Trophoblast cell (in vitro differentiated cells and primary cell): ENCODE measurements at regions not wholly inside any gene's neighbourhood (a gene's known extent, or its start where the extent isn't known, plus 50 kb on each side); places are given as distances from the start of the nearest gene placed in this dataset.

ENCODE experiments used
- DNase-seq, 2 donors: peaks; one replicate each; pipeline ENCODE4 v3.0.0-alpha.2; 2016
- H2AFZ ChIP-seq: 2 replicates; pipeline ENCODE4 v1.6.1; 2013; ENCODE audit warnings: low read length, moderate library complexity, mild to moderate bottlenecking; ENCODE audit not compliant: insufficient read depth, poor library complexity
- H2AK5ac ChIP-seq: 2 replicates; pipeline ENCODE4 v1.6.1; 2013; ENCODE audit warnings: mild to moderate bottlenecking, low read length
- H2BK120ac ChIP-seq: 2 replicates; pipeline ENCODE4 v1.6.1; 2013; ENCODE audit warnings: low read length, mild to moderate bottlenecking, moderate library complexity; ENCODE audit not compliant: insufficient read depth, poor library complexity
- H2BK12ac ChIP-seq: 2 replicates; pipeline ENCODE4 v1.6.1; 2013; ENCODE audit warnings: mild to moderate bottlenecking, low read length, moderate library complexity
- H2BK5ac ChIP-seq: 2 replicates; pipeline ENCODE4 v1.6.1; 2013; ENCODE audit warnings: low read length, low read depth, moderate library complexity, mild to moderate bottlenecking; ENCODE audit not compliant: poor library complexity
- H3K14ac ChIP-seq: 2 replicates; pipeline ENCODE4 v1.6.1; 2013; ENCODE audit warnings: mild to moderate bottlenecking, low read length
- H3K18ac ChIP-seq: 2 replicates; pipeline ENCODE4 v1.6.1; 2013; ENCODE audit warnings: mild to moderate bottlenecking, low read length
- H3K23ac ChIP-seq: 2 replicates; pipeline ENCODE4 v1.6.1; 2013; ENCODE audit warnings: low read length
- H3K27ac ChIP-seq: 2 replicates; pipeline ENCODE4 v1.5.1; 2013; ENCODE audit warnings: low read depth, mild to moderate bottlenecking, inconsistent platforms, low read length, moderate library complexity
- H3K27me3 ChIP-seq: 2 replicates; pipeline ENCODE4 v1.6.1; 2013; ENCODE audit warnings: inconsistent platforms, mild to moderate bottlenecking, low read length, moderate library complexity; ENCODE audit not compliant: insufficient read depth
- H3K36me3 ChIP-seq, 2 experiments: 1 replicate in 1 of 2; 2 replicates in 1 of 2; pipeline ENCODE4 v1.6.1; 2013; ENCODE audit warnings: low read length in 2 of 2, mild to moderate bottlenecking in 2 of 2, moderate library complexity in 1 of 2; ENCODE audit not compliant: insufficient read depth in 2 of 2, control insufficient read depth in 1 of 2
- H3K4ac ChIP-seq: 2 replicates; pipeline ENCODE4 v1.6.1; 2013; ENCODE audit warnings: low read depth, mild to moderate bottlenecking, low read length, moderate library complexity
- H3K4me1 ChIP-seq, 2 experiments: 1 replicate in 1 of 2; 2 replicates in 1 of 2; pipeline ENCODE4 v1.6.1; 2013; ENCODE audit warnings: low read length in 2 of 2, mild to moderate bottlenecking in 2 of 2, moderate library complexity in 1 of 2; ENCODE audit not compliant: insufficient read depth in 2 of 2, control insufficient read depth in 1 of 2
- H3K4me2 ChIP-seq: 2 replicates; pipeline ENCODE4 v1.6.1; 2013; ENCODE audit warnings: inconsistent platforms, mild to moderate bottlenecking, low read length, moderate library complexity
- H3K4me3 ChIP-seq: 2 replicates; pipeline ENCODE4 v1.5.1; 2013; ENCODE audit warnings: mild to moderate bottlenecking, low read depth, low read length, inconsistent platforms
- H3K79me1 ChIP-seq: one replicate; pipeline ENCODE4 v1.6.1; 2013; ENCODE audit warnings: low read length
- H3K79me2 ChIP-seq: 2 replicates; pipeline ENCODE4 v1.6.1; 2013; ENCODE audit warnings: low read length, mild to moderate bottlenecking; ENCODE audit not compliant: control insufficient read depth, insufficient read depth, poor library complexity
- H3K9ac ChIP-seq: 2 replicates; pipeline ENCODE4 v1.6.1; 2013; ENCODE audit warnings: mild to moderate bottlenecking, low read length
- H3K9me3 ChIP-seq: 2 replicates; pipeline ENCODE4 v1.6.1; 2013; ENCODE audit warnings: low read depth, mild to moderate bottlenecking, control low read depth, inconsistent platforms, low read length; ENCODE audit not compliant: insufficient read depth
- H4K12ac ChIP-seq: 2 replicates; pipeline ENCODE4 v1.6.1; 2013; ENCODE audit warnings: low read depth, mild to moderate bottlenecking, low read length, moderate library complexity
- H4K8ac ChIP-seq: 2 replicates; pipeline ENCODE4 v1.6.1; 2013; ENCODE audit warnings: low read depth, mild to moderate bottlenecking, low read length, moderate library complexity
- H4K91ac ChIP-seq: one replicate; pipeline ENCODE4 v1.6.1; 2013; ENCODE audit warnings: low read depth, mild to moderate bottlenecking, low read length, moderate library complexity
- WGBS: extraction: QIAGEN DNeasy Blood & Tissue Kit; methylation state at CpG from one replicate; pipeline ENCODE4 v1.1.7; 2013; ENCODE audit warnings: missing lambda C conversion rate; ENCODE audit not compliant: insufficient read length, insufficient coverage; ENCODE audit errors: extremely low coverage; 5-methylcytosine and 5-hydroxymethylcytosine counted together

GRCh38 chr13:70623239-70623638 lies 515.0 kb upstream of the KLHL1 start:
- DNase-seq = peak in 1 of 2 donors; percentile 39
- Histone ChIP-seq H2AFZ (no peak overlapping the region), H3K4me1 (no peaks in the 10 kb centered on the region), H2BK12ac (no peak overlapping the region), H4K12ac (no peak overlapping the region), H3K27me3 (no peaks in the 10 kb centered on the region), H3K4me2 (no peak overlapping the region), H4K8ac (no peak overlapping the region), H3K79me1 (no peaks in the 10 kb centered on the region), H3K23ac (no peak overlapping the region), H3K9me3 (no peaks in the 10 kb centered on the region), H2BK5ac (no peak overlapping the region), H2AK5ac (no peak overlapping the region), H3K4me3 (no peak overlapping the region), H4K91ac (no peak overlapping the region), H2BK120ac (no peak overlapping the region), H3K27ac (no peak overlapping the region), H3K36me3 (no peaks in the 10 kb centered on the region), H3K4ac (no peak overlapping the region), H3K9ac (no peak overlapping the region), H3K18ac (no peak overlapping the region), H3K14ac (no peak overlapping the region), H3K79me2 (no peaks in the 10 kb centered on the region)

- Histone ChIP-seq H3K18ac (no peak overlapping the region), H3K36me3 (no peaks in the 10 kb centered on the region), H3K23ac (no peak overlapping the region), H3K14ac (no peak overlapping the region), H3K27me3 (no peaks in the 10 kb centered on the region), H3K79me1 (no peaks in the 10 kb centered on the region), H3K9ac (no peak overlapping the region), H3K4me3 (no peak overlapping the region), H2AK5ac (no peak overlapping the region), H2BK120ac (no peak overlapping the region), H3K4me2 (no peak overlapping the region), H3K79me2 (no peaks in the 10 kb centered on the region), H4K91ac (no peak overlapping the region), H3K4me1 (no peaks in the 10 kb centered on the region), H2BK12ac (no peak overlapping the region), H2BK5ac (no peak overlapping the region), H4K12ac (no peak overlapping the region), H4K8ac (no peak overlapping the region), H2AFZ (no peak overlapping the region), H3K27ac (no peak overlapping the region), H3K4ac (no peak overlapping the region), H3K9me3 (no peaks in the 10 kb centered on the region)
- peak in 1 of 2 donors; percentile 30 for DNase-seq
- no CpG with 5 or more reads among the region's 5 CpGs for WGBS
Measured at GRCh38 chr13:70622796-70623195, 514.5 kb upstream of the KLHL1 start.

- H4K8ac ChIP-seq = no peak overlapping the region
- H3K4me3 ChIP-seq = no peak overlapping the region
- H3K9ac ChIP-seq = no peak overlapping the region
- no peak overlapping the region for H3K4ac ChIP-seq
- H2AFZ ChIP-seq = no peak overlapping the region
- WGBS = 100% methylated on average over 1 of the region's 2 CpGs
- H4K91ac ChIP-seq = no peak overlapping the region
- no peak overlapping the region for H3K23ac ChIP-seq
- H3K4me1 ChIP-seq = no peaks in the 10 kb centered on the region
- no peaks in the 10 kb centered on the region for H3K79me1 ChIP-seq
- no peaks in the 10 kb centered on the region for H3K27me3 ChIP-seq
- no peak overlapping the region for H3K18ac ChIP-seq
- H2BK5ac ChIP-seq = no peak overlapping the region
- no peak overlapping the region for H2BK12ac ChIP-seq
- no peaks in the 10 kb centered on the region for H3K36me3 ChIP-seq
- H3K4me2 ChIP-seq = no peak overlapping the region
- no peaks in the 10 kb centered on the region for H3K9me3 ChIP-seq
- no peaks in the 10 kb centered on the region for H3K79me2 ChIP-seq
- no peak for DNase-seq
- H2BK120ac ChIP-seq = no peak overlapping the region
- H4K12ac ChIP-seq = no peak overlapping the region
- H2AK5ac ChIP-seq = no peak overlapping the region
- no peak overlapping the region for H3K27ac ChIP-seq
- no peak overlapping the region for H3K14ac ChIP-seq
Measured at GRCh38 chr13:70619936-70620335, 511.7 kb upstream of the KLHL1 start.

GRCh38 chr13:70616847-70617246 lies 508.6 kb upstream of the KLHL1 start:
- no peak for DNase-seq
- Histone ChIP-seq H3K23ac (no peak overlapping the region), H2AFZ (no peak overlapping the region), H4K91ac (no peak overlapping the region), H2BK5ac (no peak overlapping the region), H4K12ac (no peak overlapping the region), H3K36me3 (no peaks in the 10 kb centered on the region), H3K14ac (no peak overlapping the region), H2BK120ac (no peak overlapping the region), H3K9ac (no peak overlapping the region), H4K8ac (no peak overlapping the region), H3K4ac (no peak overlapping the region), H3K27ac (no peak overlapping the region), H3K4me1 (no peaks in the 10 kb centered on the region), H3K4me3 (no peak overlapping the region), H2AK5ac (no peak overlapping the region), H3K27me3 (no peaks in the 10 kb centered on the region), H3K79me2 (no peaks in the 10 kb centered on the region), H3K18ac (no peak overlapping the region), H2BK12ac (no peak overlapping the region), H3K79me1 (no peaks in the 10 kb centered on the region), H3K9me3 (no peaks in the 10 kb centered on the region), H3K4me2 (no peak overlapping the region)
- WGBS = no CpG with 5 or more reads among the region's 3 CpGs
